Brain microvascular endothelial cell (primary cell): ENCODE measurements at regions not wholly inside any gene's neighbourhood (a gene's known extent, or its start where the extent isn't known, plus 50 kb on each side); places are given as distances from the start of the nearest gene placed in this dataset.
"Not testable (repeated sequence)": the region's sequence is repeated elsewhere in the genome, so short reads cannot be mapped to it uniquely, and the experiment has no call there.

Experiments
- DNase-seq: peaks from one replicate; pipeline ENCODE4 v3.0.0-alpha.2; 2020
- H3K27ac ChIP-seq: fragments of 250-450 bp; sonication (Bioruptor Pico); 2 replicates; pipeline ENCODE4 v1.5.1; 2020; ENCODE audit warnings: mild to moderate bottlenecking, moderate library complexity
- H3K27me3 ChIP-seq: fragments of 250-450 bp; sonication (Bioruptor Pico); replicated peaks from 2 replicates; pipeline ENCODE4 v1.5.1; 2020; ENCODE audit warnings: mild to moderate bottlenecking
- H3K36me3 ChIP-seq: fragments of 250-450 bp; sonication (Bioruptor Pico); replicated peaks from 2 replicates; pipeline ENCODE4 v1.5.1; 2020; ENCODE audit warnings: mild to moderate bottlenecking
- H3K4me3 ChIP-seq: 2 replicates; pipeline ENCODE4 v1.5.1; 2011; ENCODE audit warnings: low read depth, mild to moderate bottlenecking, control low read depth, low read length, moderate library complexity
- in situ Hi-C: cut with HindIII; loops from 2 replicates; pipeline ENCODE4 v1.10.0; 2017; ENCODE audit warnings: low sequenced_read_pairs, low pct_ligation_motif_present
- TF ChIP-seq, protein P1 (sequence below): IDR thresholded peaks from 2 replicates; pipeline ENCODE4 v1.5.1; 2011; ENCODE audit warnings: low read depth, mild to moderate bottlenecking, moderate library complexity, low read length, control low read depth, inconsistent platforms; ENCODE audit errors: missing control alignments

GRCh38 chr1:201641524-201642253 is 102.8 kb downstream of the NAV1 start:
- Histone ChIP-seq H3K27ac (no peak overlapping the region), H3K27me3 (no peaks in the 10 kb centered on the region), H3K4me3 (no peak overlapping the region), H3K36me3 (peaks cover 15% of the 10 kb centered on the region)
- in situ Hi-C loops: no loop called here
- TF ChIP-seq, protein P1, sequence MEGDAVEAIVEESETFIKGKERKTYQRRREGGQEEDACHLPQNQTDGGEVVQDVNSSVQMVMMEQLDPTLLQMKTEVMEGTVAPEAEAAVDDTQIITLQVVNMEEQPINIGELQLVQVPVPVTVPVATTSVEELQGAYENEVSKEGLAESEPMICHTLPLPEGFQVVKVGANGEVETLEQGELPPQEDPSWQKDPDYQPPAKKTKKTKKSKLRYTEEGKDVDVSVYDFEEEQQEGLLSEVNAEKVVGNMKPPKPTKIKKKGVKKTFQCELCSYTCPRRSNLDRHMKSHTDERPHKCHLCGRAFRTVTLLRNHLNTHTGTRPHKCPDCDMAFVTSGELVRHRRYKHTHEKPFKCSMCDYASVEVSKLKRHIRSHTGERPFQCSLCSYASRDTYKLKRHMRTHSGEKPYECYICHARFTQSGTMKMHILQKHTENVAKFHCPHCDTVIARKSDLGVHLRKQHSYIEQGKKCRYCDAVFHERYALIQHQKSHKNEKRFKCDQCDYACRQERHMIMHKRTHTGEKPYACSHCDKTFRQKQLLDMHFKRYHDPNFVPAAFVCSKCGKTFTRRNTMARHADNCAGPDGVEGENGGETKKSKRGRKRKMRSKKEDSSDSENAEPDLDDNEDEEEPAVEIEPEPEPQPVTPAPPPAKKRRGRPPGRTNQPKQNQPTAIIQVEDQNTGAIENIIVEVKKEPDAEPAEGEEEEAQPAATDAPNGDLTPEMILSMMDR: no peak
- DNase-seq: no peak

DNA sequence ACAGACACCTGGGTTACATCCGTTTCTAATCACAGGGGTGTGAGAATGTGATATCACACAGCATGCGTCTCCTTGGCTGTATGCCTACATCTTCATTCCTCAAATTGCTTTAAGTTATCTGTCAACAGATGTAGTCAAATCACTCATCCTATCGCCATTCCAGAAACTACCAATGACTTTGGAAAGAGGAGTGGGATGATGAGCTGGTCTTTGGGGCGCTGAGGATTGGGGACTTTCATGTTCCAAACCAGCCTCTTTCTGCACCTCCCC is 104.8 kb downstream of the NAV1 start:
- H3K36me3 ChIP-seq: peaks cover 15% of the 10 kb centered on the region
- H3K4me3 ChIP-seq: no peak overlapping the region
- in situ Hi-C loops: no loop called here
- TF ChIP-seq, protein P1: no peak
- no peak overlapping the region for H3K27ac ChIP-seq
- no peaks in the 10 kb centered on the region for H3K27me3 ChIP-seq
- no peak for DNase-seq

DNA sequence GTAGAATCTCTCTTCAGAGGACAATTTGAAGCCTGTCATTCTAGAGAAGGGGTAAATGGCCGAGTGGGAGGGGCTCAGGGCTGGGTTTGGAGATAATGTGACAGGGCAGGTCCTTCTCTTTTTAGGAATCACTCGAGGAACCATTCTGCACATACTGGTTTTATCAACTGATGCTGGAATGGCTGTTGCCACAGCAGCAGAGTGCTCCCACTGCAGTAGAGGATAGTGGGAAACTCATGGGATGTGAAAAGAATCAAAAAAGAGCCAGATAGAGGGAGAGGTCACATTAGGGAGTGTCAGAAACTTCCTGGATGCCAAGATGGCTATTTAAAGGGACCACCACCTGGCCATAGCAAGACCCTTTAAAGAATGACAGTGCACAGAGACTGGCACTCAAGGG is 105.3 kb downstream of the NAV1 start:
- in situ Hi-C loops: no loop called here
- Histone ChIP-seq H3K4me3 (no peak overlapping the region), H3K27me3 (no peaks in the 10 kb centered on the region), H3K36me3 (peaks cover 15% of the 10 kb centered on the region), H3K27ac (no peak overlapping the region)
- DNase-seq: no peak
- TF ChIP-seq, protein P1: no peak

DNA sequence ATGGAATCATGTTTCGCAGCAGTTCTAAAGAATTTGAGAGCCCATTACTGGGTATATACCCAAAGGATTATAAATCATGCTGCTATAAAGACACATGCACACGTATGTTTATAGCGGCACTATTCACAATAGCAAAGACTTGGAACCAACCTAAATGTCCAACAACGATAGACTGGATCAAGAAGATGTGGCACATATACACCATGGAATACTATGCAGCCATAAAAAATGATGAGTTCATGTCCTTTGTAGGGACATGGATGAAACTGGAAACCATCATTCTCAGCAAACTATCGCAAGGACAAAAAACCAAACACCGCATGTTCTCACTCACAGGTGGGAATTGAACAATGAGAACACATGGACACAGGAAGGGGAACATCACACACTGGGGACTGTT is 106.1 kb downstream of the NAV1 start:
- in situ Hi-C loops: not testable (repeated sequence)

DNA sequence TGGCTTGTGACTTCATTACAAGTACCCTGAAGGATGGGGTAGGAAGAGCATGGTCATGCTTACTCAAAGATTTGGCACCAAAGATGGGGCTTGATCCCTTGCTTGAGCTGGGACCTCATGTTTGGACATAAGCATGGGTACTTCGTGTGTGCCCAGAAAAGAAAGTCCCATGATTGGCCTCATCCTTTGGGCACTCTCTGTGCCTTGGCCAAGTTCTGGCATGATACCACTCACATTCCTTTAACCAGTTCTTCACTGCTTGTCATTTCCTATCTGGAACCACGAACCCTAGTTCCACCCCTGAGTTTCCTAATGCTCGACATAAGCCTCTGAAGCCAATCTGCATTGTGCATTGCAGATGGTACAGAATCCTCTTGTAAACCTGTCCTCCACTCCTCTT is 107.0 kb downstream of the NAV1 start:
- Histone ChIP-seq H3K27ac (no peak overlapping the region), H3K27me3 (no peaks in the 10 kb centered on the region), H3K4me3 (no peak overlapping the region), H3K36me3 (peaks cover 15% of the 10 kb centered on the region)
- no peak for DNase-seq
- in situ Hi-C loops: no loop called here
- TF ChIP-seq, protein P1: no peak

More for the DNA sequence above, 106.1 kb downstream of the NAV1 start:
- not testable (repeated sequence) for H3K27me3 ChIP-seq, DNase-seq, H3K4me3 ChIP-seq, H3K27ac ChIP-seq
- H3K36me3 ChIP-seq: peaks cover 15% of the 10 kb centered on the region

DNA sequence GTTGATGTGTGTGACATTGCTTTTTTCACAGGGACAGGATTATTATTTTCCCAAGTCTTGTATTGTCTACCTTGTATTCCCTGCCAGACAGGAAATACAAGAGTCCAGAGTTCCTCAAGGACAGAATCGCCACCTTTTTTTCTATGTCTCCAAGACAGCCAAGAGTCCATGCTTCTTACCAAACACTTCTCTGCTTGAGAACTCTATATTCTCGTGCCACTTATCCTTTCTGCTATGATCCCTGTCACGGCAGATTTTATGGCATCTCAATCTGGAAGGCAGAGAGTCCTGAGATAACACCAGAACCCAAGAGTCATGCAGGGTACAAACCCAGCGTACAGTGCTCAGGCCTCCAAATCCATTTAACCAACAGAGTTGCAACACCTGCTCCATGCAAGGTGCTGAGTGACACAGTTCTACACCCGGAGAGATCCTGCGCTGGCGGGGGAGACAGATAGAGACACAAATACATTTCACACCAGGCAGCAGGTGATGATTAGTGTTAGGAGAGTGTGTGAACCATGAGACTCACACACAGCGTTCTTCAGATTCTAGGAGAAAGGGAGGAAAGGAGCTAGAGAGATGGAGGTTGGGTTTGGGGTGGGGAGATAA is 107.6 kb downstream of the NAV1 start:
- peaks cover 18% of the 10 kb centered on the region for H3K36me3 ChIP-seq
- no peak overlapping the region for H3K27ac ChIP-seq
- in situ Hi-C loops: no loop called here
- H3K27me3 ChIP-seq: no peaks in the 10 kb centered on the region
- TF ChIP-seq, protein P1: no peak
- no peak overlapping the region for H3K4me3 ChIP-seq
- DNase-seq: no peak
